Panc1 (cell line): ENCODE measurements at regions not wholly inside any gene's neighbourhood (a gene's known extent, or its start where the extent isn't known, plus 50 kb on each side); places are given as distances from the start of the nearest gene placed in this dataset.

Source experiments
- CTCF ChIP-seq: fragments of 450-650 bp; IDR thresholded peaks from 2 replicates; pipeline ENCODE4 v1.5.1; 2017; ENCODE audit warnings: mild to moderate bottlenecking
- POLR2AphosphoS5 ChIP-seq: IDR thresholded peaks from 2 replicates; pipeline ENCODE4 v1.6.1; 2012; ENCODE audit warnings: mild to moderate bottlenecking, low read depth, low read length, moderate library complexity
- REST ChIP-seq, 2 experiments: IDR thresholded peaks; 2 replicates each; pipeline ENCODE4 v1.6.1; 2011 to 2012; ENCODE audit warnings: low read depth in 2 of 2, control low read depth in 1 of 2, low read length in 1 of 2, mild to moderate bottlenecking in 1 of 2, moderate library complexity in 1 of 2; ENCODE audit not compliant: insufficient read depth in 1 of 2
- SIN3A ChIP-seq: IDR thresholded peaks from 2 replicates; pipeline ENCODE4 v1.6.1; 2012; ENCODE audit warnings: low read depth, mild to moderate bottlenecking, low read length, moderate library complexity, borderline replicate concordance; ENCODE audit not compliant: insufficient read depth
- TCF7L2 ChIP-seq: IDR thresholded peaks from 2 replicates; pipeline ENCODE4 v1.6.1; 2011; ENCODE audit warnings: mild to moderate bottlenecking, low read depth, low read length, inconsistent platforms

GRCh38 chr6:72500669-72501068, 121.2 kb upstream of the KCNQ5 start:
- TF ChIP-seq CTCF: 0 out of 2 replicates have a peak, but pooled peaks have one; percentile 10
- no peak for TF ChIP-seq POLR2AphosphoS5
- TF ChIP-seq SIN3A: no peak
- TF ChIP-seq TCF7L2: no peak
- no peak for TF ChIP-seq REST (IDR thresholded peaks at IDR 0.05; ENCODE audit: insufficient read depth in 1 of 2, low read depth in 2 of 2, low read length in 1 of 2)
